Hematopoietic multipotent progenitor cell treated with erythropoietin and hydrocortisone succinate and interleukin-3 and kit ligand, for 4 days (in vitro differentiated cells): ENCODE measurements at regions not wholly inside any gene's neighbourhood (a gene's known extent, or its start where the extent isn't known, plus 50 kb on each side); places are given as distances from the start of the nearest gene placed in this dataset.
A peak's percentile ranks its signal among the peaks of the same experiment; 100 is the strongest.

Experiments
- DNase-seq: peaks from one replicate; pipeline ENCODE4 v3.0.0-alpha.2; 2015

DNA sequence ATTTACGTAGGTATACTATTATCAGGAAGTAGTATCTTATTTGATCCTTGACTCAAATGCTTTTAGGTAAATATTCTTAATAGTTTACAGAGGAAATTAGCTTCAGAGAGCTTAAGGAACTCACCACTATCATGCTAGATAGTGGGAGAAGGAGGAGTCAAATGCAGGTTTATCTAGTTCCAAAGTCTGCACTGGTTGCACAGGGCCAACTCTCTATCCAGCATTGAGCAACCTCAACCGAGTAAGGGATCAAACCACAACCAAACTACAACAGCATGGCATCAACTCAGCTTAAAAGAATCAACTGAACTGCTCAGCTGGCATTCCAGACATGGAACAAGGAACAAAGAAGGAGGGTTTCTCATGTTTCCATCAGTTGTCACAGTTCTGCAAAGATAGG lies 306.0 kb downstream of the MAF start:
- peak; percentile 24 for DNase-seq

GRCh38 chr16:79293836-79294460 lies 306.6 kb downstream of the MAF start:
- no peak for DNase-seq

GRCh38 chr16:79288066-79288465 lies 312.5 kb downstream of the MAF start:
- DNase-seq = no peak

DNA sequence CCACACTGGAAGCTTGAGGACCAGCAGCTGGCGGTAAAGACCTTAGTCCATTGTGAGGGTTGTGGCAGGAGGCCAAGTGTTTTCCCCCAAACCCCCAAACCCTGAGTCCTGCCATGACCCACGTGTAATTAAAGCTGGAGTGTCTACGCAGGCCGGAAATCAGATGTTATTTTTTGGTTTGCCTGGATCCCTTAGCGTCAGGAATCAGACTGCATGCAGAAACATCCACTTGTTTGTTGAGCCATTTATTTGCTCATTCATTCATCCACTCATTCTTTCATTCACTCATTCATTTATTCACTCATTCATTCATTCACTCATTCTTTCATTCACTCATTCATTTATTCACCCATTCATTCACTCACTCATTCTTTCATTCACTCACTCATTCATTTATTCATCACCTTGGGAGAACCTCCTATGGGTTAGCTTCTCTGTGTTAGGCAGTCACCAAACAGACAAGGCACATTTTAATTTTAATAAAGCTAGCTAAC lies 313.1 kb downstream of the MAF start:
- DNase-seq = no peak

DNA sequence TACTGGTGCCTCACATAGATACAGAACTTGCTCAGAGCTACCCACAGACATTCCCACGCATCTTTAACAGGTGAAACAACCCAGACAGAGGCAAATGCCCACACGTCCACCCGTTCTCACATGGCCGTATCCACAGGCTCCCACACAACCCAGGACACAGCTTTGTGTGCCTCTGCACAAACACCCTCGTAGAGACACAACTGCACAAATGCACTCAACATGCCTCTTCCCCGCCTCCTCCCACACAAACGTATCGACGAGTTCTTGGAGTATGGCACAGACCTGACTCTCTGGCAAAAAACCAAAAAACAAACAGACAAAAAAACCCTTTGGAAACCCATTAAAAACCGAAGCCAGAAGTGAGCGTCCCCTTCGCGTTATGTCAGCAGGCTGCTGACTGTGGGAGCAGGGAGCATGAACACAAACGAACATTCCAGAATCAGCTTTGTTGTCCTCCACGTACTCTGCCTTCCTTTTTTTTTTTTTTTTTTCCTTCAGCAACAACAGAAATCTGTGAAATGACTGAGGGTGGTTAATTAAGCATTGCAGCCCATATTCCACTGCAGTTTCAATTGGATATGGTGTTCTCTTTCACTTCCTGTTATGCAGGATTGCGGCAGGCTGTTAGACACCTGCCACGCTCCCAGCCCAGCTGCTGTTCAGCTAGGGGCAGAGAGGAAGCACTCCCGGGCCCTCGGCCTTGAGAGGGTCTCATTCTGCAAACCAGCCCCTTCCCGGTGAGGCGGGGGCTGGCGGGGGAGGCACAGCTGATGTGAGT lies 313.7 kb downstream of the MAF start:
- DNase-seq = peak; percentile 56

DNA sequence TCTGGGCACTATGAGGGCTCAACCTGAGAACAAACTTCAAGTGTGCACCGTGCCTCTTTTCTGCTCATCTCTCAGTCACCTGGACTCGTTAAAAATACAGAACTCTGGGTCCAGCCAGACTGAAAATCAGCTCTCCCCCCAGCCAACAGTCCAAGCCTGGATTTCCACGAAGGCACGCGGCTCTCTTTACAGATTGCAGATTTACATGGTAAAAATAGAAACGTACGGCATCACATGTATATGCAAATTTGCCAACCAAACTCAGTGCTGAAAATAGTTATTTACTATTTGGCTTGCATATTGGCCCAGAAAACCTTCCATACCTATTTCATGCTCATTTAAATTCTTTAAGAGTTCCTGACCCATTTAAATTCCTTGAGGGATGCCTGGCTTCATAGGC lies 315.8 kb downstream of the MAF start:
- no peak for DNase-seq

GRCh38 chr16:79283578-79283977 lies 317.0 kb downstream of the MAF start:
- DNase-seq = no peak

- no peak for DNase-seq
Observed at GRCh38 chr16:79282806-79283205, 317.7 kb downstream of the MAF start.

- no peak for DNase-seq
Observed at GRCh38 chr16:79278506-79278905, 322.0 kb downstream of the MAF start.

DNA sequence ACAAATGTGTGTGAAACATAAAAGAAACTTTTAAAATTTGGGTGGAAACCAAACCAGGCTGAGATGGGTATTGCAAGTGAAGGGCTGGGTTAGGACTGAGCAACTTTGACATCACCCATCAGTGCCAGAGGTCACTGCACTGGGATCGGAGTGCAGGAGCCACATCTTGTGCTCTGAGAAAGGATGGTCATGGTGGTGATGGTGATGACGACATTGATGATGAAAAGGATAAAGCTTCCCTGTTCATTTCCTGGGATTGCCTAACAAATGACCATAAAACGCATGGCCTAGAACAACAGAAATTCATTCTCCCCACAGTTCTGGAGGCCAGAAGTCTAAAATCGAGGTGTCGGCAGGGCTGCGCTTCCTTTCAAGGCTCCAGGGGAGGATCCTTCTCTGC lies 324.0 kb downstream of the MAF start:
- DNase-seq = no peak

- DNase-seq = no peak
Observed at GRCh38 chr16:79274264-79274663, 326.3 kb downstream of the MAF start.

DNA sequence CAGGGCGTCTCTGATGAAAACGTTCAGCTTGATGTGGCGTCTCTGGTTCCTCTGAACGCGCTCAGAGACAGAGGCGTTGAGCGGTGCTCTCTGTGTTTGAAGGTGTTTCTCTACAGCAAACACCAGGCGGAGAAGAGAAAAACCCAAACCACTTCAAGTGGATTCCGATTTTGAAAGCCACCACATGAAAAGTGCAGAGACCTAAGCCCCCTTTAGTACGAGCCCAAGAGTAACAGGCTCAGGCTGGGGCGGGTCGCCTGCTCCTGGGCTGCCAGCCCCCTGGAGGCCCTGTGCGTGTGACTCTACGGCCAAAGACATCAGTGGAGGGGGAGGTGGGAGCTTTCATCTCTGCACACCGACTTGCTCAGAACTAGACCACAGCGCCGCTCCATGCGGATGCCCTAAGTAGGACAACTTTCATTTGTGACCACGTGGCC lies 328.4 kb downstream of the MAF start:
- DNase-seq = no peak

GRCh38 chr16:79271583-79271982 lies 329.0 kb downstream of the MAF start:
- no peak for DNase-seq

DNA sequence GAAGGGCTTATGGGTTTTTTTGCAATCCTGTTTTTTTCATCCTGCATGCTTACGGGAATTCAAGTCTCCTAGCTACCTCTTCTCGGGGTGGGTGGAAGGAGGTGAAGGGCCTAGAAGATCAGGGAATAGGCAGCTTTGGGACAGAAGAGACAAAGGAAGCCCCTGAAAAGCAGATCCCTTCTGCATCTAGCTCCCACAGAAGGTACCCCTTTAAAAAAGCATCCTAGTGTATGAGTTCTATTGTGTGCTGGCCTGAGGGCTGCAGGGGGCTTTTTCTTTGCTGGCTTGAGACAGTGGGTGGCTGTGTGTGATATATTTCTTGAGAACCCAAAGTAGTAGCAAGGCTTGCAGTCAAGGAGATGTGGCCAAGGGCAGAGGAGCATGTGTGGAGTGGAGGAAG lies 330.5 kb downstream of the MAF start:
- no peak for DNase-seq

- DNase-seq = no peak
Observed at GRCh38 chr16:79269211-79269863, 331.2 kb downstream of the MAF start.

DNA sequence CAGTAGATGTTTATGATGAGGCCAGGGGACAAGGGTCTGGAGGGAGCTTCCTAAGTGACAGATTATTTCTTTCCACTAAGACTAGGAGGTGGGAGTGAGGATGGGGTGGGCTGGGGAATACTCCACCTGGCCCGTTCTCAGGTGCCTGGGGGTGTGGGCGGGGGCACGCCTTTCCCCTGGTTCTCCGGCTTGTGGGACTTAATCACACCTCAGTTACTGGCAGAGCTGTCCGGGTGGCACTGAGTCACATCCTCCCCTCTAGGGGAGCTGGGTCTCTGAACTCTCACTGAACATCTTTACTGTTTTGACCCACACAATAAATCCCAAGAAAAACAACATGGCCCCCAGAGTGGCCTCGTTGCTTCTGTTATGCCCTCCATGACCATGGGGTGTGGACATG lies 332.8 kb downstream of the MAF start:
- DNase-seq = no peak

GRCh38 chr16:79267146-79267545 lies 333.4 kb downstream of the MAF start:
- no peak for DNase-seq

DNA sequence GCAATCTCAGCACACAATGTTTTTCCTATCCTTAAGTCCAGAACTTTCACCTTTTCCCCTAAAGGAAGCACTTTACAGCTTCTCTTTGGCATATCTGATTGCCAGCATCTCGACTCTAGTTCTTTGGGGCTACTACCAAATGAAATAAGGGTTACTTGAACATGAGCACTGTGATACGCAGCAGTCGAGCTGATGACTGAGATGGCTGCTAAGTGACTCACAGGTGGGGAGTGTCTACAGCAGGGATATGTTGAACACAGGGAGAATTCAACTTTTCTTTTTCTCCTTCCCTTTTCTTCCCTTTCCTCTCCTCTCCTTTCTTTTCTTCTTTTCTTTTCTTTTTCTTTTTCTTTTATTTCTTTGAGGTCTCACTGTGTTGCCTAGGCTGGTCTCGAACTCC lies 334.8 kb downstream of the MAF start:
- DNase-seq = no peak

DNA sequence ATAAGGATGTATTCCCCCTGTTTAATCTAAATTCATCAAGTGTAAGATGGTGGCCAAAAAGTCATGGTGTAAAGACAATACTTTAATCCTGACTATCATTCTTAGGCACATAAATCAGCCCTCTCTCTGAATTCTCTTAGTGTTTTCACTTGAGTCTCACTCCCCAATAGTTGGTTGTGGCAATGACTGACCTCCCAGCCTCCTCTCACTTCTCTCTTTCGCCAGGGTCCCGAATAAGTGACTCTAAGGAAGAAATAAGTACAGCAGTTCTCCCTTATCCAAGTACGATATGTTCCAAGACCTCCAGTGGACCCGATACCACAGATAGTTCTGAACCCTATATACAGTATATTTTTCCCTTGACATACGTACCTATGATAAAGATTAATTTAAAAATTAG lies 335.3 kb downstream of the MAF start:
- DNase-seq = no peak

GRCh38 chr16:79264237-79265109 lies 336.1 kb downstream of the MAF start:
- no peak for DNase-seq

DNA sequence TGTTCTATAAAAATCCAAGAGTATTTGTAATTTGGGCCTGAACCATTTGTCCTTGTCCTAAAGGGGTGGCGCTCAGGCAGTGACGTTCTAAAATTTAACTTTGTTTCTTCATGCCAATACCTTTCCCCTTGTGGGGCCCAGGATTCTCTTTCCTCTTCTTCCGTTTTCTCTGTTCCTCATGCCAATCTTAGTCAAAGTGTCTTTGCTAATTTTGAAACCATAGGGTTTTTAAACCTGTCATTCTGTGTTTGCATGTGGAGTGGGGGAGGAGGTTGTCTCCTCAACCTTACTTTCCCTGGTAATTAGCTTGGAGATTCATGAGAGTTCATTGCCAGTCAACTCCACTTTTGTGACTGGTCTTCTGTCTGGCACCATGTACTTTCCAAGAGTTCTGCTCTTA lies 337.1 kb downstream of the MAF start:
- no peak for DNase-seq
